GM06990 (cell line): ENCODE measurements at regions not wholly inside any gene's neighbourhood (a gene's known extent, or its start where the extent isn't known, plus 50 kb on each side); places are given as distances from the start of the nearest gene placed in this dataset.

ENCODE experiments used
- DNase-seq: peaks from one replicate; pipeline ENCODE4 v3.0.0-alpha.2; 2011; ENCODE audit not compliant: insufficient read length; ENCODE audit errors: extremely low read depth
- H3K27me3 ChIP-seq: replicated peaks from 2 replicates; pipeline ENCODE4 v1.6.0; 2011; ENCODE audit warnings: low read length; ENCODE audit not compliant: control insufficient read depth, insufficient read depth
- H3K36me3 ChIP-seq: 2 replicates; pipeline ENCODE4 v1.5.1; 2011; ENCODE audit warnings: low read length; ENCODE audit not compliant: control insufficient read depth, insufficient read depth
- H3K4me3 ChIP-seq: replicated peaks from 2 replicates; pipeline ENCODE4 v1.5.1; 2011; ENCODE audit warnings: low read depth, mild to moderate bottlenecking, control low read depth, low read length
- TF ChIP-seq, protein P1 (sequence below): IDR thresholded peaks from 2 replicates; pipeline ENCODE4 v1.5.1; 2011; ENCODE audit warnings: low read length, control low read depth, mild to moderate bottlenecking, inconsistent platforms; ENCODE audit not compliant: insufficient read depth, poor library complexity, severe bottlenecking

DNA sequence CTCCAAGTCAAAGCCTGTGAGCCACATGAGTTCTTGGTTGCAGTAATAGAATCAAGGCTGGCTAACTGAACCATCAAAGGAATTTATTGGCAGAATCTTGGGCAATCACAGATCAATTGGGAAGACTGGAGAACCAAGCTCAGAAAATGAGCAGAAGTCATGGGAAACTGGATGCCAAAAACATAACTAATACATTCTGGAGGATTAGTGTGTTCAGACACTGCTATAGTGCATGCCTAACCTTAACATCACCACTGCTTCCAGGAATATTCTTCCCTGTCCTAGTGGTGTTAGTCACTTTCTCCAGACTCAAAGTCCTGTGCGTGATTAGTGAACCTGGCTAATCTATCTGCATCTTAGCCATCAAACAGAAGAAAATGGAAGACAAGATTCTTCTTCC lies 843.7 kb downstream of the EFNA5 start:
- Histone ChIP-seq H3K36me3 (no peaks in the 10 kb centered on the region), H3K27me3 (no peaks in the 10 kb centered on the region), H3K4me3 (no peak overlapping the region)
- no peak for DNase-seq
- TF ChIP-seq, protein P1, sequence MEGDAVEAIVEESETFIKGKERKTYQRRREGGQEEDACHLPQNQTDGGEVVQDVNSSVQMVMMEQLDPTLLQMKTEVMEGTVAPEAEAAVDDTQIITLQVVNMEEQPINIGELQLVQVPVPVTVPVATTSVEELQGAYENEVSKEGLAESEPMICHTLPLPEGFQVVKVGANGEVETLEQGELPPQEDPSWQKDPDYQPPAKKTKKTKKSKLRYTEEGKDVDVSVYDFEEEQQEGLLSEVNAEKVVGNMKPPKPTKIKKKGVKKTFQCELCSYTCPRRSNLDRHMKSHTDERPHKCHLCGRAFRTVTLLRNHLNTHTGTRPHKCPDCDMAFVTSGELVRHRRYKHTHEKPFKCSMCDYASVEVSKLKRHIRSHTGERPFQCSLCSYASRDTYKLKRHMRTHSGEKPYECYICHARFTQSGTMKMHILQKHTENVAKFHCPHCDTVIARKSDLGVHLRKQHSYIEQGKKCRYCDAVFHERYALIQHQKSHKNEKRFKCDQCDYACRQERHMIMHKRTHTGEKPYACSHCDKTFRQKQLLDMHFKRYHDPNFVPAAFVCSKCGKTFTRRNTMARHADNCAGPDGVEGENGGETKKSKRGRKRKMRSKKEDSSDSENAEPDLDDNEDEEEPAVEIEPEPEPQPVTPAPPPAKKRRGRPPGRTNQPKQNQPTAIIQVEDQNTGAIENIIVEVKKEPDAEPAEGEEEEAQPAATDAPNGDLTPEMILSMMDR: no peak

DNA sequence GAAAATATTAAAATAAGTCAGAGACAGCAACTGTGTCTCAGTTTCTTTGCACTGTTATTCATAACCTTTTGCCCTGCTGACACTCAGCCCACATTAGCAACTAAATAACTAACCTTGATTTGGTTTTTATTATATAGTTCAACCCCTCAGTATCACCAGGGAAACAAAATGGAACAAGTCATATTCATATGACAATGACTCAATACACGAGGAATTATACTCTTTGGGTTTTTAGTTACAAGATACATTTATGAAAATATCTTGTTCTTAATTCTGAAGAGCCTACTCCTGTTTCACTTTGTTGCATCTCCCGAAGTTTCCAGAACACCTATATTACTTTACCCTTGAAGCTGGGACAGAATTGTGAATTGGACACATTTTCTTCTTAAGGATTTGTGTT lies 845.4 kb downstream of the EFNA5 start:
- TF ChIP-seq, protein P1: no peak
- H3K36me3 ChIP-seq: no peaks in the 10 kb centered on the region
- no peak for DNase-seq
- H3K27me3 ChIP-seq: no peaks in the 10 kb centered on the region
- no peak overlapping the region for H3K4me3 ChIP-seq

DNA sequence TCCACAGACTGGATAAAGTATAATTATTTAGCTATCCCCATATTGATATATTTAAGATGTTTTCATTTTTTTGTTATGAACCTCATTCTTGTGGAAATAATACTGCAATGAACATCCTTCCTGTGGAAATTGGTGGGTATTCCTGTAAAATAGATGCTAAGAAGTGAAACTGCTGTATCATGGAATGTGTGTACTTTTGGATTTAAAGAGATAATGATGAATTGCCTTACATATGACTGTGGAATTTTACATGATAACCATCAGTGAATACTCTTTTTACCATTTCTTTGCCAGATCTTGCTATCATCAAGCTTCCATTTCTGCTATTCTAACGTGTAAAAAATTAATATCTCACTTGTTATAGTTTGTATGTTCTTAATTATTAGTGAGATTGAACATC lies 847.9 kb downstream of the EFNA5 start:
- no peak for DNase-seq
- TF ChIP-seq, protein P1: no peak
- H3K36me3 ChIP-seq: no peaks in the 10 kb centered on the region
- no peaks in the 10 kb centered on the region for H3K27me3 ChIP-seq
- no peak overlapping the region for H3K4me3 ChIP-seq

DNA sequence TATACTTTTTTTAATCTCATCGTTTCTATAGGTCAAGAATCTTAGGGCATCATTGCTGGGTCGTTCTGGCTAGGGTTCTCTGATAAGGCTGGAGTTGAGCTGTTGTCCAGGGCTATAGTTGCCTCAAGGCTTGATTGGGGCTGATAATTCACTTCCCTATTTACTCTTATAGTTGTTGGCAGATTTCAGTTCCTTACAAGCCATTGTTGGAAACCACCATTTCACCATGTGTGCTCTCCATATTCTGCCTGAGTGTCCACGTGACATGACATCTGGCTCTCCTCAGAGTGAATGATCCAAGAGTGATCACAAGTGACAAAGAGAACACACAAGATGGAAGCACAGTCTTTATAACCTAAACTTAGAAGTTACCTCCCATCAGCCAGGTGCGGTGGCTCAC lies 852.2 kb downstream of the EFNA5 start:
- Histone ChIP-seq H3K36me3 (no peaks in the 10 kb centered on the region), H3K27me3 (no peaks in the 10 kb centered on the region), H3K4me3 (no peak overlapping the region)
- TF ChIP-seq, protein P1: no peak
- no peak for DNase-seq

DNA sequence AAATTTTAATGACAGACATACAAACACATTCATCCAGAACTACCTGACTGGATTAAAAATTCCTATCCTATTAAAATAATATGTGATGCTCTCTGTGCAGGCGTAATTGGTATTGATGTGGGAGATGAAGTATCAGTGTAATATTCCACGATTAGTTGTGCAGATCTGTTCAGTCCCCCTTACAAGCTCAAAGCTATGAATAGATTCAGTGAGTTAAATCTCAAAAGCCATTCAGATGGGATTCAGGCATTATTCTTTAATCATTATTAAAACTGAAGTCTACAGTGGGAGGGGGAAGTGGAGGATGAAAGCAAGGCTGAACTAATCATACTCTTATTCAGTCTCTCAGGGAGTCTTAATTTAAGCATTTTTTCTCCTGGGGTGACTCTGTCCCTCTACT lies 855.8 kb downstream of the EFNA5 start:
- DNase-seq: no peak
- TF ChIP-seq, protein P1: no peak
- H3K27me3 ChIP-seq: no peaks in the 10 kb centered on the region
- H3K36me3 ChIP-seq: no peaks in the 10 kb centered on the region
- H3K4me3 ChIP-seq: no peak overlapping the region

DNA sequence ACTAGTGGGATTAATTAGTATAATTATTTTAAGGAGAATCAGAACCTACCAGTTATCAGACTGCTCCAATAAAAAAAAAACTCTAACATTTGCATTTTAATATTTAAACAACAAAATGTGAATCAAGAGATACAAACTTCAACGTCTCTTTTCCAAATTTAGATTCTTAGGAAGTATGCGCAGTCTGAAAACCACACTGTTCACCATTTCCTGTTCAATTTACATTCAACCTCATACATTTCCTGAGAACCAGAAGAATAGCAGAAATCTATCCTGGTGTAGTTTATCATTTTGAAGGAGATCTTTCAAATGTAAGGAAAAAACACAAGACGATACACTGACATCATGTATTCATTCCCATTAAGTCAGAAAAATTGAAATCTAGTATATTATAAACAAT lies 869.2 kb downstream of the EFNA5 start:
- Histone ChIP-seq H3K4me3 (no peak overlapping the region), H3K36me3 (no peaks in the 10 kb centered on the region), H3K27me3 (no peaks in the 10 kb centered on the region)
- TF ChIP-seq, protein P1: no peak
- no peak for DNase-seq
